HEK293 (cell line): ENCODE measurements at regions not wholly inside any gene's neighbourhood (a gene's known extent, or its start where the extent isn't known, plus 50 kb on each side); places are given as distances from the start of the nearest gene placed in this dataset.
A peak's percentile ranks its signal among the peaks of the same experiment; 100 is the strongest.

Source experiments
- CTCF ChIA-PET: fragments of 350-600 bp; formaldehyde crosslinking; extraction: SDS; loops from one replicate; lab custom pipeline; 2021; ENCODE audit warnings: antibody characterized with exemption; lab: Yijun Ruan, JAX
- POLR2A ChIA-PET: fragments of 300-600 bp; formaldehyde crosslinking; extraction: SDS; loops from one replicate; lab custom pipeline; 2020; ENCODE audit warnings: antibody characterized with exemption, inconsistent platforms; lab: Yijun Ruan, JAX
- H3K27ac ChIP-seq: fragments of 200-500 bp; sonication (Bioruptor generic); 2 replicates; pipeline ENCODE4 v1.5.1; 2014; ENCODE audit warnings: low read depth, low read length, control low read depth, inconsistent platforms; ENCODE audit errors: extremely low read depth
- H3K36me3 ChIP-seq, 2 experiments: fragments of 200-500 bp in 1 of 2; sonication (Bioruptor generic) in 1 of 2; 1 replicate in 1 of 2; 2 replicates in 1 of 2; pipeline ENCODE4 v1.5.1; 2014 to 2017; ENCODE audit warnings: inconsistent platforms in 2 of 2, low read length in 2 of 2; ENCODE audit not compliant: control insufficient read depth in 2 of 2, insufficient read depth in 1 of 2
- H3K4me1 ChIP-seq: fragments of 200-500 bp; sonication (Bioruptor generic); 2 replicates; pipeline ENCODE4 v1.5.1; 2014; ENCODE audit warnings: mild to moderate bottlenecking, low read length, inconsistent platforms; ENCODE audit not compliant: control insufficient read depth, insufficient read depth
- H3K4me3 ChIP-seq: 2 replicates; pipeline ENCODE4 v1.5.1; 2011; ENCODE audit warnings: low read depth, mild to moderate bottlenecking, control low read depth, low read length, moderate library complexity
- H3K9me3 ChIP-seq: fragments of 200-500 bp; sonication (Bioruptor generic); 2 replicates; pipeline ENCODE4 v1.5.1; 2014; ENCODE audit warnings: low read depth, low read length, inconsistent platforms; ENCODE audit not compliant: control insufficient read depth, insufficient read depth
- TCF7L2 ChIP-seq: IDR thresholded peaks from 2 replicates; pipeline ENCODE4 v1.6.1; 2011; ENCODE audit warnings: low read depth, mild to moderate bottlenecking, inconsistent platforms, low read length, moderate library complexity, borderline replicate concordance
- ZBTB8A ChIP-seq: fragments of 450-650 bp; formaldehyde crosslinking; IDR thresholded peaks from 2 replicates; pipeline ENCODE4 v1.5.1; 2016; ENCODE audit warnings: missing biosample characterization, missing genetic modification characterization
- ZFP41 ChIP-seq: fragments of 450-650 bp; formaldehyde crosslinking; IDR thresholded peaks from 2 replicates; pipeline ENCODE4 v1.5.1; 2016; ENCODE audit warnings: missing biosample characterization, missing genetic modification characterization, borderline replicate concordance
- ZNF18 ChIP-seq: fragments of 450-650 bp; formaldehyde crosslinking; IDR thresholded peaks from 2 replicates; pipeline ENCODE4 v1.5.1; 2016; ENCODE audit warnings: missing biosample characterization, missing genetic modification characterization
- ZNF274 ChIP-seq, 2 experiments: fragments of 200-500 bp in 1 of 2; fragments of 450-650 bp in 1 of 2; sonication (Bioruptor generic) in 1 of 2; formaldehyde crosslinking in 1 of 2; IDR thresholded peaks; 2 replicates each; pipeline versions ENCODE4 v1.5.1 to v1.6.1; 2014 to 2016; ENCODE audit warnings: borderline replicate concordance in 1 of 2, inconsistent platforms in 1 of 2, low read length in 1 of 2, missing biosample characterization in 1 of 2, missing genetic modification characterization in 1 of 2
- ZNF350 ChIP-seq: fragments of 450-650 bp; formaldehyde crosslinking; IDR thresholded peaks from 2 replicates; pipeline ENCODE4 v1.5.0; 2017; ENCODE audit warnings: missing biosample characterization, mild to moderate bottlenecking, missing genetic modification characterization
- ZNF366 ChIP-seq: fragments of 450-650 bp; formaldehyde crosslinking; conservative IDR thresholded peaks from 2 replicates; pipeline ENCODE4 v1.5.1; 2016; ENCODE audit warnings: missing biosample characterization, missing genetic modification characterization
- ZNF416 ChIP-seq: fragments of 450-650 bp; formaldehyde crosslinking; IDR thresholded peaks from 2 replicates; pipeline ENCODE4 v1.5.1; 2016; ENCODE audit warnings: missing biosample characterization, missing genetic modification characterization
- ZNF513 ChIP-seq: fragments of 450-650 bp; IDR thresholded peaks from 2 replicates; pipeline ENCODE4 v1.5.1; 2018; ENCODE audit warnings: missing biosample characterization, missing genetic modification characterization
- ZNF514 ChIP-seq: fragments of 450-650 bp; formaldehyde crosslinking; IDR thresholded peaks from 2 replicates; pipeline ENCODE4 v1.5.1; 2016; ENCODE audit warnings: missing biosample characterization, missing genetic modification characterization
- ZNF560 ChIP-seq: fragments of 450-650 bp; formaldehyde crosslinking; IDR thresholded peaks from 2 replicates; pipeline ENCODE4 v1.5.1; 2017; ENCODE audit warnings: missing biosample characterization, missing genetic modification characterization, borderline replicate concordance
- ZNF654 ChIP-seq: fragments of 450-650 bp; formaldehyde crosslinking; IDR thresholded peaks from 2 replicates; pipeline ENCODE4 v1.5.1; 2016; ENCODE audit warnings: low read depth, missing biosample characterization, missing genetic modification characterization
- ZNF777 ChIP-seq: fragments of 450-650 bp; formaldehyde crosslinking; IDR thresholded peaks from 2 replicates; pipeline ENCODE4 v1.5.1; 2017; ENCODE audit warnings: missing biosample characterization, missing genetic modification characterization, borderline replicate concordance
- ZNF792 ChIP-seq: fragments of 450-650 bp; formaldehyde crosslinking; IDR thresholded peaks from 2 replicates; pipeline ENCODE4 v1.5.1; 2016; ENCODE audit warnings: missing biosample characterization, missing genetic modification characterization
- TF ChIP-seq, protein P1 (sequence below): fragments of 450-650 bp; formaldehyde crosslinking; IDR thresholded peaks from 2 replicates; pipeline ENCODE4 v1.5.1; 2016; ENCODE audit warnings: missing biosample characterization, missing genetic modification characterization
- TF ChIP-seq, protein P2 (sequence below): fragments of 450-650 bp; formaldehyde crosslinking; IDR thresholded peaks from 2 replicates; pipeline ENCODE4 v1.5.1; 2016; ENCODE audit warnings: missing biosample characterization, missing genetic modification characterization
- TF ChIP-seq, protein P3 (sequence below): fragments of 450-650 bp; formaldehyde crosslinking; IDR thresholded peaks from 2 replicates; pipeline ENCODE4 v1.5.1; 2016; ENCODE audit warnings: missing biosample characterization, missing genetic modification characterization
- TF ChIP-seq, protein P4 (sequence below): fragments of 450-650 bp; formaldehyde crosslinking; IDR thresholded peaks from 2 replicates; pipeline ENCODE4 v1.5.1; 2016; ENCODE audit warnings: missing biosample characterization, missing genetic modification characterization

DNA sequence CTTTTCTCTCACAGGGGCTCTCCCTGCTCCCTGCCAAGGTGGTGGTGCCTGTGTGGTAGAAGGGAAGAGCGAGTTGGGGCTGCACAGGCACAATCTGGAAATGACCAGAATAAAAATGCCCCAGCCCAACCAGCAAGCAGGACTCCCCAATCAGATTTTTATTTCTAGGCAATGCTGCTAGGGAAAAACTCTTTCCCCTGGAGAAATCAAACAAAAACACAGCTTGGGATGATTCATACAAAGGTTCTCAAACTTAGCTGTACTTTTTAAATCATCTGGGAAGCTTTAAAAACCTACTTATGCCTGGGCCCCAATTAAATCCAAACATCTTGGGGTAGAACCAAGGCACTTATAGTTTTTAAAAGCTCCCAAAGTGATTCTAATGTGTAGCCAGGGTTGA, 243.2 kb downstream of the HTR7 start:
- H3K4me3 ChIP-seq, result no peak overlapping the region
- H3K9me3 ChIP-seq, result no peaks in the 10 kb centered on the region
- POLR2A ChIA-PET, result no interaction called here
- H3K27ac ChIP-seq, result no peak overlapping the region
- no peaks in the 10 kb centered on the region for H3K4me1 ChIP-seq
- CTCF ChIA-PET, result interaction anchor here (0.6 to 1.1 kb wide), 2 partner anchors 41 to 1356 kb away, joined by 3 read pairs; no protein-coding TSS in a partner anchor
- no peaks in the 10 kb centered on the region for H3K36me3 ChIP-seq
- no peak for TF ChIP-seq ZNF366 (tag by site-specific recombination)
- TF ChIP-seq, protein P1, sequence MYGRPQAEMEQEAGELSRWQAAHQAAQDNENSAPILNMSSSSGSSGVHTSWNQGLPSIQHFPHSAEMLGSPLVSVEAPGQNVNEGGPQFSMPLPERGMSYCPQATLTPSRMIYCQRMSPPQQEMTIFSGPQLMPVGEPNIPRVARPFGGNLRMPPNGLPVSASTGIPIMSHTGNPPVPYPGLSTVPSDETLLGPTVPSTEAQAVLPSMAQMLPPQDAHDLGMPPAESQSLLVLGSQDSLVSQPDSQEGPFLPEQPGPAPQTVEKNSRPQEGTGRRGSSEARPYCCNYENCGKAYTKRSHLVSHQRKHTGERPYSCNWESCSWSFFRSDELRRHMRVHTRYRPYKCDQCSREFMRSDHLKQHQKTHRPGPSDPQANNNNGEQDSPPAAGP (tag by site-specific recombination), result no peak
- TF ChIP-seq ZNF560 (tag by site-specific recombination), result no peak
- TF ChIP-seq ZNF350, result no peak
- TF ChIP-seq ZNF274 (IDR thresholded peaks at IDR 0.05; ENCODE audit: low read length), result no peak
- no peak for TF ChIP-seq ZNF274 (tag by site-specific recombination; IDR thresholded peaks at IDR 0.05; ENCODE audit: borderline replicate concordance)
- no peak for TF ChIP-seq ZNF654 (tag by site-specific recombination)
- TF ChIP-seq, protein P2, sequence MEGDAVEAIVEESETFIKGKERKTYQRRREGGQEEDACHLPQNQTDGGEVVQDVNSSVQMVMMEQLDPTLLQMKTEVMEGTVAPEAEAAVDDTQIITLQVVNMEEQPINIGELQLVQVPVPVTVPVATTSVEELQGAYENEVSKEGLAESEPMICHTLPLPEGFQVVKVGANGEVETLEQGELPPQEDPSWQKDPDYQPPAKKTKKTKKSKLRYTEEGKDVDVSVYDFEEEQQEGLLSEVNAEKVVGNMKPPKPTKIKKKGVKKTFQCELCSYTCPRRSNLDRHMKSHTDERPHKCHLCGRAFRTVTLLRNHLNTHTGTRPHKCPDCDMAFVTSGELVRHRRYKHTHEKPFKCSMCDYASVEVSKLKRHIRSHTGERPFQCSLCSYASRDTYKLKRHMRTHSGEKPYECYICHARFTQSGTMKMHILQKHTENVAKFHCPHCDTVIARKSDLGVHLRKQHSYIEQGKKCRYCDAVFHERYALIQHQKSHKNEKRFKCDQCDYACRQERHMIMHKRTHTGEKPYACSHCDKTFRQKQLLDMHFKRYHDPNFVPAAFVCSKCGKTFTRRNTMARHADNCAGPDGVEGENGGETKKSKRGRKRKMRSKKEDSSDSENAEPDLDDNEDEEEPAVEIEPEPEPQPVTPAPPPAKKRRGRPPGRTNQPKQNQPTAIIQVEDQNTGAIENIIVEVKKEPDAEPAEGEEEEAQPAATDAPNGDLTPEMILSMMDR (tag by site-specific recombination), result no peak
- no peak for TF ChIP-seq ZNF513 (tag by site-specific recombination)
- no peak for TF ChIP-seq ZBTB8A (tag by site-specific recombination)
- no peak for TF ChIP-seq ZNF514 (tag by site-specific recombination)
- TF ChIP-seq ZNF18 (tag by site-specific recombination), result no peak
- no peak for TF ChIP-seq ZNF416
- TF ChIP-seq, protein P3, sequence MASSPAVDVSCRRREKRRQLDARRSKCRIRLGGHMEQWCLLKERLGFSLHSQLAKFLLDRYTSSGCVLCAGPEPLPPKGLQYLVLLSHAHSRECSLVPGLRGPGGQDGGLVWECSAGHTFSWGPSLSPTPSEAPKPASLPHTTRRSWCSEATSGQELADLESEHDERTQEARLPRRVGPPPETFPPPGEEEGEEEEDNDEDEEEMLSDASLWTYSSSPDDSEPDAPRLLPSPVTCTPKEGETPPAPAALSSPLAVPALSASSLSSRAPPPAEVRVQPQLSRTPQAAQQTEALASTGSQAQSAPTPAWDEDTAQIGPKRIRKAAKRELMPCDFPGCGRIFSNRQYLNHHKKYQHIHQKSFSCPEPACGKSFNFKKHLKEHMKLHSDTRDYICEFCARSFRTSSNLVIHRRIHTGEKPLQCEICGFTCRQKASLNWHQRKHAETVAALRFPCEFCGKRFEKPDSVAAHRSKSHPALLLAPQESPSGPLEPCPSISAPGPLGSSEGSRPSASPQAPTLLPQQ (tag by site-specific recombination), result no peak
- TF ChIP-seq ZNF777 (tag by site-specific recombination), result no peak
- no peak for TF ChIP-seq TCF7L2
- TF ChIP-seq ZNF792 (tag by site-specific recombination), result no peak

GRCh38 chr10:90621577-90621976, 236.3 kb downstream of the HTR7 start:
- no peak overlapping the region for H3K27ac ChIP-seq
- ChIA-PET CTCF (no interaction called here), POLR2A (no interaction called here)
- H3K36me3 ChIP-seq, result no peaks in the 10 kb centered on the region
- TF ChIP-seq, protein P4, sequence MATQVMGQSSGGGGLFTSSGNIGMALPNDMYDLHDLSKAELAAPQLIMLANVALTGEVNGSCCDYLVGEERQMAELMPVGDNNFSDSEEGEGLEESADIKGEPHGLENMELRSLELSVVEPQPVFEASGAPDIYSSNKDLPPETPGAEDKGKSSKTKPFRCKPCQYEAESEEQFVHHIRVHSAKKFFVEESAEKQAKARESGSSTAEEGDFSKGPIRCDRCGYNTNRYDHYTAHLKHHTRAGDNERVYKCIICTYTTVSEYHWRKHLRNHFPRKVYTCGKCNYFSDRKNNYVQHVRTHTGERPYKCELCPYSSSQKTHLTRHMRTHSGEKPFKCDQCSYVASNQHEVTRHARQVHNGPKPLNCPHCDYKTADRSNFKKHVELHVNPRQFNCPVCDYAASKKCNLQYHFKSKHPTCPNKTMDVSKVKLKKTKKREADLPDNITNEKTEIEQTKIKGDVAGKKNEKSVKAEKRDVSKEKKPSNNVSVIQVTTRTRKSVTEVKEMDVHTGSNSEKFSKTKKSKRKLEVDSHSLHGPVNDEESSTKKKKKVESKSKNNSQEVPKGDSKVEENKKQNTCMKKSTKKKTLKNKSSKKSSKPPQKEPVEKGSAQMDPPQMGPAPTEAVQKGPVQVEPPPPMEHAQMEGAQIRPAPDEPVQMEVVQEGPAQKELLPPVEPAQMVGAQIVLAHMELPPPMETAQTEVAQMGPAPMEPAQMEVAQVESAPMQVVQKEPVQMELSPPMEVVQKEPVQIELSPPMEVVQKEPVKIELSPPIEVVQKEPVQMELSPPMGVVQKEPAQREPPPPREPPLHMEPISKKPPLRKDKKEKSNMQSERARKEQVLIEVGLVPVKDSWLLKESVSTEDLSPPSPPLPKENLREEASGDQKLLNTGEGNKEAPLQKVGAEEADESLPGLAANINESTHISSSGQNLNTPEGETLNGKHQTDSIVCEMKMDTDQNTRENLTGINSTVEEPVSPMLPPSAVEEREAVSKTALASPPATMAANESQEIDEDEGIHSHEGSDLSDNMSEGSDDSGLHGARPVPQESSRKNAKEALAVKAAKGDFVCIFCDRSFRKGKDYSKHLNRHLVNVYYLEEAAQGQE, result peak; percentile 95
- TF ChIP-seq ZFP41 (tag by site-specific recombination), result no peak
- no peak overlapping the region for H3K4me3 ChIP-seq
- no peaks in the 10 kb centered on the region for H3K4me1 ChIP-seq
- H3K9me3 ChIP-seq, result no peaks in the 10 kb centered on the region
